ENCODE measurements at regions not wholly inside any gene's neighbourhood (a gene's known extent, or its start where the extent isn't known, plus 50 kb on each side); places are given as distances from the start of the nearest gene placed in this dataset.

DNA sequence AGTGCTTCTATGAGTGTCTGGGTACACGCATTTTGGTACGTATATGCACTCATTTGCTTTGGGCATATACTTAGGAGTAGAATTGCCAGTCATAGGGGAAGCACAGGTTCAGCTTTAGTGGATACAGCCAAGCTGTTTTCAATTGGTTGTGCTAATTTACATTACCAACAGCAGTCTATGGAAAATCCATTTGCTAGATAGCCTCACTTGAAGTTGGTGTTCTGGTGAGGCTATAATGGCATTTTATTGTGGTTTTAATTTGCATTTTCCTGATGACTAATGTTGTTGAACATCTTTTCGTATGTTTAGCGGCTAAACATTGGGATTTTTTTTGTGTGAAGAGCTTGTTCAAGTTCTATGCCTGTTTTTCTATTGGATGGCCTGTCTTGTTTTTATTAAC, 76.8 kb upstream of the ANKH start:
- H3K27me3 Mint-ChIP-seq (ENCODE audit: low read depth, unreplicated experiment): peaks cover 4% of the 10 kb centered on the region
- Histone ChIP-seq H2AFZ (ENCODE audit: low read depth, low read length) (no peak overlapping the region), H3K4me3 (ENCODE audit: insufficient read depth, low read depth, low read length) (no peak overlapping the region), H3K79me2 (ENCODE audit: insufficient read depth, low read length) (no peaks in the 10 kb centered on the region), H3K27ac (ENCODE audit: low read depth, low read length) (no peak overlapping the region), H3K9ac (ENCODE audit: low read length) (no peak overlapping the region), H3K36me3 (ENCODE audit: insufficient read depth, low read length) (no peaks in the 10 kb centered on the region), H3K27me3 (ENCODE audit: insufficient read depth, low read length) (no peaks in the 10 kb centered on the region), H3K4me1 (ENCODE audit: insufficient read depth, low read length) (no peaks in the 10 kb centered on the region), H3K9me3 (ENCODE audit: insufficient read depth, low read depth, low read length) (no peaks in the 10 kb centered on the region), H3K4me2 (ENCODE audit: low read length) (no peak overlapping the region), H4K20me1 (ENCODE audit: insufficient read depth, low read length) (no peaks in the 10 kb centered on the region)
- H3K36me3 Mint-ChIP-seq (ENCODE audit: low read depth, unreplicated experiment): no peaks in the 10 kb centered on the region
- H3K4me3 Mint-ChIP-seq (ENCODE audit: unreplicated experiment): no peak overlapping the region
- TF ChIP-seq CTCF (IDR thresholded peaks at IDR 0.05; ENCODE audit: insufficient read depth, low read depth, low read length): no peak
- no peak for TF ChIP-seq EZH2 (IDR thresholded peaks at IDR 0.05; ENCODE audit: insufficient read depth, low read length)
- no peaks in the 10 kb centered on the region for H3K9me3 Mint-ChIP-seq (ENCODE audit: unreplicated experiment)
- no peak overlapping the region for H3K27ac Mint-ChIP-seq (ENCODE audit: unreplicated experiment)
- FAIRE-seq (peak; percentile 13), DNase-seq (ENCODE audit: low read depth) (peak; percentile 52)
- H3K4me1 Mint-ChIP-seq (ENCODE audit: low read depth, unreplicated experiment): peaks cover 17% of the 10 kb centered on the region

- Histone ChIP-seq H3K4me1 (ENCODE audit: insufficient read depth, low read length) (no peaks in the 10 kb centered on the region), H3K4me3 (ENCODE audit: insufficient read depth, low read depth, low read length) (no peak overlapping the region), H3K27ac (ENCODE audit: low read depth, low read length) (no peak overlapping the region), H2AFZ (ENCODE audit: low read depth, low read length) (no peak overlapping the region), H3K9me3 (ENCODE audit: insufficient read depth, low read depth, low read length) (no peaks in the 10 kb centered on the region), H3K4me2 (ENCODE audit: low read length) (no peak overlapping the region), H3K36me3 (ENCODE audit: insufficient read depth, low read length) (no peaks in the 10 kb centered on the region), H3K79me2 (ENCODE audit: insufficient read depth, low read length) (no peaks in the 10 kb centered on the region), H3K27me3 (ENCODE audit: insufficient read depth, low read length) (no peaks in the 10 kb centered on the region), H3K9ac (ENCODE audit: low read length) (no peak overlapping the region), H4K20me1 (ENCODE audit: insufficient read depth, low read length) (no peaks in the 10 kb centered on the region)
- no peak for DNase-seq (ENCODE audit: low read depth)
- Mint-ChIP-seq H3K27ac (ENCODE audit: unreplicated experiment) (no peak overlapping the region), H3K27me3 (ENCODE audit: low read depth, unreplicated experiment) (no peaks in the 10 kb centered on the region), H3K9me3 (ENCODE audit: unreplicated experiment) (no peaks in the 10 kb centered on the region), H3K36me3 (ENCODE audit: low read depth, unreplicated experiment) (no peaks in the 10 kb centered on the region), H3K4me1 (ENCODE audit: low read depth, unreplicated experiment) (peaks cover 13% of the 10 kb centered on the region), H3K4me3 (ENCODE audit: unreplicated experiment) (no peak overlapping the region)
- peak; percentile 75 for FAIRE-seq
- no peak for TF ChIP-seq CTCF (IDR thresholded peaks at IDR 0.05; ENCODE audit: insufficient read depth, low read depth, low read length)
- no peak for TF ChIP-seq EZH2 (IDR thresholded peaks at IDR 0.05; ENCODE audit: insufficient read depth, low read length)
Observed at GRCh38 chr5:14946815-14947620, 75.4 kb upstream of the ANKH start.

- Histone ChIP-seq H3K4me1 (ENCODE audit: insufficient read depth, low read length) (no peaks in the 10 kb centered on the region), H3K27me3 (ENCODE audit: insufficient read depth, low read length) (no peaks in the 10 kb centered on the region), H3K9me3 (ENCODE audit: insufficient read depth, low read depth, low read length) (no peaks in the 10 kb centered on the region), H2AFZ (ENCODE audit: low read depth, low read length) (no peak overlapping the region), H3K4me2 (ENCODE audit: low read length) (no peak overlapping the region), H3K36me3 (ENCODE audit: insufficient read depth, low read length) (no peaks in the 10 kb centered on the region), H3K79me2 (ENCODE audit: insufficient read depth, low read length) (no peaks in the 10 kb centered on the region), H3K4me3 (ENCODE audit: insufficient read depth, low read depth, low read length) (no peak overlapping the region), H4K20me1 (ENCODE audit: insufficient read depth, low read length) (no peaks in the 10 kb centered on the region), H3K9ac (ENCODE audit: low read length) (no peak overlapping the region), H3K27ac (ENCODE audit: low read depth, low read length) (no peak overlapping the region)
- Mint-ChIP-seq H3K4me1 (ENCODE audit: low read depth, unreplicated experiment) (peaks cover 13% of the 10 kb centered on the region), H3K9me3 (ENCODE audit: unreplicated experiment) (no peaks in the 10 kb centered on the region), H3K36me3 (ENCODE audit: low read depth, unreplicated experiment) (no peaks in the 10 kb centered on the region), H3K27ac (ENCODE audit: unreplicated experiment) (no peak overlapping the region), H3K27me3 (ENCODE audit: low read depth, unreplicated experiment) (no peaks in the 10 kb centered on the region), H3K4me3 (ENCODE audit: unreplicated experiment) (no peak overlapping the region)
- DNase-seq (ENCODE audit: low read depth): peak; percentile 44
- FAIRE-seq: no peak
- TF ChIP-seq CTCF (IDR thresholded peaks at IDR 0.05; ENCODE audit: insufficient read depth, low read depth, low read length) (no peak), EZH2 (IDR thresholded peaks at IDR 0.05; ENCODE audit: insufficient read depth, low read length) (no peak)
Observed at GRCh38 chr5:14945450-14945849, 73.9 kb upstream of the ANKH start.

Data from astrocyte (in vitro differentiated cells and primary cell).